Activated T-helper 2 cell treated with anti-CD3 and anti-CD28 coated beads, Interferon-gamma antibody, Interleukin-2, Interleukin-4, amounts not matched to agents 10 μg/mL and 5 μg/mL and 100 μg/mL, durations not matched to agents 14 hours and 24 hours and 36 hours (primary cell): ENCODE measurements at regions not wholly inside any gene's neighbourhood (a gene's known extent, or its start where the extent isn't known, plus 50 kb on each side); places are given as distances from the start of the nearest gene placed in this dataset.

Experiments used
- DNase-seq: peaks from one replicate; pipeline ENCODE4 v3.0.0; 2021; ENCODE audit warnings: low spot score
- H3K27ac Mint-ChIP-seq: one replicate; pipeline ENCODE4 v1.8.0; 2021; ENCODE audit warnings: mixed read lengths
- H3K27me3 Mint-ChIP-seq: one replicate; pipeline ENCODE4 v1.8.0; 2021; ENCODE audit warnings: low read depth, mixed read lengths
- H3K36me3 Mint-ChIP-seq: one replicate; pipeline ENCODE4 v1.8.0; 2021; ENCODE audit warnings: low read depth, mixed read lengths
- H3K4me1 Mint-ChIP-seq: one replicate; pipeline ENCODE4 v1.8.0; 2021; ENCODE audit warnings: low read depth, mixed read lengths
- H3K4me3 Mint-ChIP-seq: one replicate; pipeline ENCODE4 v1.8.0; 2021; ENCODE audit warnings: low read depth, mild to moderate bottlenecking, moderate library complexity, mixed read lengths
- H3K9me3 Mint-ChIP-seq: one replicate; pipeline ENCODE4 v1.8.0; 2021; ENCODE audit warnings: mixed read lengths
- intact Hi-C: fragments of 100-400 bp; cut with micrococcal nuclease; formaldehyde crosslinking; loops from one replicate; pipeline ENCODE4 v1.15.1; 2023

GRCh38 chr15:35880896-35881295 is 334.9 kb upstream of the DPH6 start:
- Mint-ChIP-seq H3K27ac (no peak overlapping the region), H3K27me3 (no peaks in the 10 kb centered on the region), H3K4me1 (no peaks in the 10 kb centered on the region), H3K36me3 (no peaks in the 10 kb centered on the region), H3K4me3 (no peak overlapping the region), H3K9me3 (peaks cover 10% of the 10 kb centered on the region)
- DNase-seq: no peak
- intact Hi-C loops: no loop called here

- Mint-ChIP-seq H3K4me3 (no peak overlapping the region), H3K36me3 (no peaks in the 10 kb centered on the region), H3K4me1 (no peaks in the 10 kb centered on the region), H3K27ac (no peak overlapping the region), H3K9me3 (peaks cover 5% of the 10 kb centered on the region), H3K27me3 (no peaks in the 10 kb centered on the region)
- intact Hi-C loops: no loop called here
- DNase-seq: no peak
These were observed 339.9 kb upstream of the DPH6 start for GRCh38 chr15:35885870-35886269.

- intact Hi-C loops: no loop called here
- no peaks in the 10 kb centered on the region for H3K4me1 Mint-ChIP-seq
- no peaks in the 10 kb centered on the region for H3K36me3 Mint-ChIP-seq
- no peak overlapping the region for H3K4me3 Mint-ChIP-seq
- H3K27ac Mint-ChIP-seq: no peak overlapping the region
- no peak for DNase-seq
- H3K27me3 Mint-ChIP-seq: no peaks in the 10 kb centered on the region
- peaks cover 5% of the 10 kb centered on the region for H3K9me3 Mint-ChIP-seq
These were observed 340.8 kb upstream of the DPH6 start for GRCh38 chr15:35886765-35887164.

- Mint-ChIP-seq H3K36me3 (no peaks in the 10 kb centered on the region), H3K27me3 (no peaks in the 10 kb centered on the region), H3K9me3 (peaks cover 5% of the 10 kb centered on the region), H3K4me1 (no peaks in the 10 kb centered on the region), H3K4me3 (no peak overlapping the region), H3K27ac (no peak overlapping the region)
- intact Hi-C loops: no loop called here
- no peak for DNase-seq
These were observed 342.9 kb upstream of the DPH6 start for GRCh38 chr15:35888815-35889214.

- no peak overlapping the region for H3K27ac Mint-ChIP-seq
- intact Hi-C loops: no loop called here
- DNase-seq: no peak
- H3K27me3 Mint-ChIP-seq: no peaks in the 10 kb centered on the region
- H3K4me3 Mint-ChIP-seq: no peak overlapping the region
- H3K4me1 Mint-ChIP-seq: no peaks in the 10 kb centered on the region
- H3K36me3 Mint-ChIP-seq: no peaks in the 10 kb centered on the region
- peaks cover 8% of the 10 kb centered on the region for H3K9me3 Mint-ChIP-seq
These were observed 361.5 kb upstream of the DPH6 start for GRCh38 chr15:35907511-35907910.

GRCh38 chr15:35909414-35909813 is 363.4 kb upstream of the DPH6 start:
- DNase-seq: no peak
- intact Hi-C loops: no loop called here
- Mint-ChIP-seq H3K9me3 (no peaks in the 10 kb centered on the region), H3K27ac (no peak overlapping the region), H3K4me1 (no peaks in the 10 kb centered on the region), H3K27me3 (no peaks in the 10 kb centered on the region), H3K4me3 (no peak overlapping the region), H3K36me3 (no peaks in the 10 kb centered on the region)

GRCh38 chr15:35910227-35910626 is 364.3 kb upstream of the DPH6 start:
- Mint-ChIP-seq H3K27me3 (no peaks in the 10 kb centered on the region), H3K4me3 (no peak overlapping the region), H3K4me1 (no peaks in the 10 kb centered on the region), H3K27ac (no peak overlapping the region), H3K36me3 (no peaks in the 10 kb centered on the region), H3K9me3 (no peaks in the 10 kb centered on the region)
- no peak for DNase-seq
- intact Hi-C loops: no loop called here

GRCh38 chr15:35911052-35911777 is 365.2 kb upstream of the DPH6 start:
- no peaks in the 10 kb centered on the region for H3K27me3 Mint-ChIP-seq
- intact Hi-C loops: no loop called here
- H3K4me3 Mint-ChIP-seq: no peak overlapping the region
- H3K27ac Mint-ChIP-seq: no peak overlapping the region
- H3K4me1 Mint-ChIP-seq: no peaks in the 10 kb centered on the region
- no peaks in the 10 kb centered on the region for H3K9me3 Mint-ChIP-seq
- no peak for DNase-seq
- no peaks in the 10 kb centered on the region for H3K36me3 Mint-ChIP-seq

GRCh38 chr15:35912196-35912595 is 366.2 kb upstream of the DPH6 start:
- no peak overlapping the region for H3K27ac Mint-ChIP-seq
- H3K9me3 Mint-ChIP-seq: no peaks in the 10 kb centered on the region
- no peaks in the 10 kb centered on the region for H3K27me3 Mint-ChIP-seq
- no peaks in the 10 kb centered on the region for H3K4me1 Mint-ChIP-seq
- DNase-seq: no peak
- no peak overlapping the region for H3K4me3 Mint-ChIP-seq
- H3K36me3 Mint-ChIP-seq: no peaks in the 10 kb centered on the region
- intact Hi-C loops: no loop called here

GRCh38 chr15:35914573-35914972 is 368.6 kb upstream of the DPH6 start:
- Mint-ChIP-seq H3K36me3 (no peaks in the 10 kb centered on the region), H3K4me1 (no peaks in the 10 kb centered on the region), H3K9me3 (peaks cover 17% of the 10 kb centered on the region), H3K4me3 (no peak overlapping the region), H3K27me3 (no peaks in the 10 kb centered on the region), H3K27ac (no peak overlapping the region)
- intact Hi-C loops: no loop called here
- no peak for DNase-seq

GRCh38 chr15:35921046-35921445 is 375.1 kb upstream of the DPH6 start:
- Mint-ChIP-seq H3K4me3 (no peak overlapping the region), H3K27ac (no peak overlapping the region), H3K4me1 (no peaks in the 10 kb centered on the region), H3K27me3 (no peaks in the 10 kb centered on the region), H3K36me3 (no peaks in the 10 kb centered on the region), H3K9me3 (peaks cover 17% of the 10 kb centered on the region)
- intact Hi-C loops: no loop called here
- no peak for DNase-seq

- no peaks in the 10 kb centered on the region for H3K27me3 Mint-ChIP-seq
- H3K4me1 Mint-ChIP-seq: no peaks in the 10 kb centered on the region
- no peaks in the 10 kb centered on the region for H3K9me3 Mint-ChIP-seq
- no peaks in the 10 kb centered on the region for H3K36me3 Mint-ChIP-seq
- H3K4me3 Mint-ChIP-seq: no peak overlapping the region
- H3K27ac Mint-ChIP-seq: no peak overlapping the region
- intact Hi-C loops: no loop called here
- no peak for DNase-seq
These were observed 379.5 kb upstream of the DPH6 start for GRCh38 chr15:35925275-35926006.

- intact Hi-C loops: no loop called here
- no peak overlapping the region for H3K27ac Mint-ChIP-seq
- H3K27me3 Mint-ChIP-seq: no peaks in the 10 kb centered on the region
- no peaks in the 10 kb centered on the region for H3K4me1 Mint-ChIP-seq
- H3K36me3 Mint-ChIP-seq: no peaks in the 10 kb centered on the region
- no peak overlapping the region for H3K4me3 Mint-ChIP-seq
- no peaks in the 10 kb centered on the region for H3K9me3 Mint-ChIP-seq
- no peak for DNase-seq
These were observed 380.0 kb upstream of the DPH6 start for GRCh38 chr15:35926007-35926380.
